ENCODE measurements at regions not wholly inside any gene's neighbourhood (a gene's known extent, or its start where the extent isn't known, plus 50 kb on each side); places are given as distances from the start of the nearest gene placed in this dataset.

DNA sequence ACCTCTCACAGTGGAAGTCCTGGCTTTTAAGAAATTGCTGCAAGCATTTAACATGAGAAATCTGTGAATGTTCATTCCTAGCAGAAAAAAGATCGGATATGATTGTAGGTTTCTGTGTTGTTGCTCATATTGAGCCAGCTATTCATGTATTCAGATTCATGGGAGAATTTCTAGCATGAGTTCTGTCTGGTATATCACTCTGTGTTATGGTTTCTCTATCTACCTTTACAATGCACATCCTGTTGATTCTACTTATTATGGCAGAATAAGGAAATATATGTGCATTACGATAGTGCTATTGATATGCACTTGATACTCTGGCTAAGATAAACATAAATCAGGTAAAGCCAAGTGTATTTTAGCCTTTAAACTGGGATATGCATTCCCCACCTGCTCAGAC, 138.2 kb downstream of the KCNRG start:
- TF ChIP-seq, protein P1, sequence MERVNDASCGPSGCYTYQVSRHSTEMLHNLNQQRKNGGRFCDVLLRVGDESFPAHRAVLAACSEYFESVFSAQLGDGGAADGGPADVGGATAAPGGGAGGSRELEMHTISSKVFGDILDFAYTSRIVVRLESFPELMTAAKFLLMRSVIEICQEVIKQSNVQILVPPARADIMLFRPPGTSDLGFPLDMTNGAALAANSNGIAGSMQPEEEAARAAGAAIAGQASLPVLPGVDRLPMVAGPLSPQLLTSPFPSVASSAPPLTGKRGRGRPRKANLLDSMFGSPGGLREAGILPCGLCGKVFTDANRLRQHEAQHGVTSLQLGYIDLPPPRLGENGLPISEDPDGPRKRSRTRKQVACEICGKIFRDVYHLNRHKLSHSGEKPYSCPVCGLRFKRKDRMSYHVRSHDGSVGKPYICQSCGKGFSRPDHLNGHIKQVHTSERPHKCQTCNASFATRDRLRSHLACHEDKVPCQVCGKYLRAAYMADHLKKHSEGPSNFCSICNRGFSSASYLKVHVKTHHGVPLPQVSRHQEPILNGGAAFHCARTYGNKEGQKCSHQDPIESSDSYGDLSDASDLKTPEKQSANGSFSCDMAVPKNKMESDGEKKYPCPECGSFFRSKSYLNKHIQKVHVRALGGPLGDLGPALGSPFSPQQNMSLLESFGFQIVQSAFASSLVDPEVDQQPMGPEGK (CRISPR knock-in tag; IDR thresholded peaks at IDR 0.05; ENCODE audit: borderline replicate concordance), result no peak
- TF ChIP-seq, protein P2, sequence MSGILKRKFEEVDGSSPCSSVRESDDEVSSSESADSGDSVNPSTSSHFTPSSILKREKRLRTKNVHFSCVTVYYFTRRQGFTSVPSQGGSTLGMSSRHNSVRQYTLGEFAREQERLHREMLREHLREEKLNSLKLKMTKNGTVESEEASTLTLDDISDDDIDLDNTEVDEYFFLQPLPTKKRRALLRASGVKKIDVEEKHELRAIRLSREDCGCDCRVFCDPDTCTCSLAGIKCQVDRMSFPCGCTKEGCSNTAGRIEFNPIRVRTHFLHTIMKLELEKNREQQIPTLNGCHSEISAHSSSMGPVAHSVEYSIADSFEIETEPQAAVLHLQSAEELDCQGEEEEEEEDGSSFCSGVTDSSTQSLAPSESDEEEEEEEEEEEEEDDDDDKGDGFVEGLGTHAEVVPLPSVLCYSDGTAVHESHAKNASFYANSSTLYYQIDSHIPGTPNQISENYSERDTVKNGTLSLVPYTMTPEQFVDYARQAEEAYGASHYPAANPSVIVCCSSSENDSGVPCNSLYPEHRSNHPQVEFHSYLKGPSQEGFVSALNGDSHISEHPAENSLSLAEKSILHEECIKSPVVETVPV (CRISPR knock-in tag; IDR thresholded peaks at IDR 0.05), result no peak
- no peak for TF ChIP-seq ZNF70 (CRISPR knock-in tag; IDR thresholded peaks at IDR 0.05)
- no peak for TF ChIP-seq ESRRG (CRISPR knock-in tag; IDR thresholded peaks at IDR 0.05)
- TF ChIP-seq RARB (CRISPR knock-in tag; IDR thresholded peaks at IDR 0.05), result no peak
- TF ChIP-seq, protein P3, sequence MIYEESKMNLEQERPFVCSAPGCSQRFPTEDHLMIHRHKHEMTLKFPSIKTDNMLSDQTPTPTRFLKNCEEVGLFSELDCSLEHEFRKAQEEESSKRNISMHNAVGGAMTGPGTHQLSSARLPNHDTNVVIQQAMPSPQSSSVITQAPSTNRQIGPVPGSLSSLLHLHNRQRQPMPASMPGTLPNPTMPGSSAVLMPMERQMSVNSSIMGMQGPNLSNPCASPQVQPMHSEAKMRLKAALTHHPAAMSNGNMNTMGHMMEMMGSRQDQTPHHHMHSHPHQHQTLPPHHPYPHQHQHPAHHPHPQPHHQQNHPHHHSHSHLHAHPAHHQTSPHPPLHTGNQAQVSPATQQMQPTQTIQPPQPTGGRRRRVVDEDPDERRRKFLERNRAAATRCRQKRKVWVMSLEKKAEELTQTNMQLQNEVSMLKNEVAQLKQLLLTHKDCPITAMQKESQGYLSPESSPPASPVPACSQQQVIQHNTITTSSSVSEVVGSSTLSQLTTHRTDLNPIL (CRISPR knock-in tag; IDR thresholded peaks at IDR 0.05; ENCODE audit: low read depth), result no peak
- TF ChIP-seq SNAI2 (CRISPR knock-in tag; IDR thresholded peaks at IDR 0.05), result no peak
- no peak for TF ChIP-seq ZFP30 (CRISPR knock-in tag; IDR thresholded peaks at IDR 0.05)
- TF ChIP-seq ARNTL (CRISPR knock-in tag; IDR thresholded peaks at IDR 0.05; ENCODE audit: borderline replicate concordance, low read depth), result no peak

All from SK-N-SH treated with all-trans-retinoic acid at 6 μM for 48 hours (cell line).